Erythroblast (primary cell): ENCODE measurements at regions not wholly inside any gene's neighbourhood (a gene's known extent, or its start where the extent isn't known, plus 50 kb on each side); places are given as distances from the start of the nearest gene placed in this dataset.

Experiments used
- GATA1 ChIP-seq: IDR thresholded peaks from 2 replicates; pipeline ENCODE4 v1.6.1; 2011; ENCODE audit warnings: low read depth, mild to moderate bottlenecking, control low read depth, low read length, moderate library complexity
- POLR2A ChIP-seq: IDR thresholded peaks from 2 replicates; pipeline ENCODE4 v1.6.1; 2011; ENCODE audit warnings: mild to moderate bottlenecking, low read length

DNA sequence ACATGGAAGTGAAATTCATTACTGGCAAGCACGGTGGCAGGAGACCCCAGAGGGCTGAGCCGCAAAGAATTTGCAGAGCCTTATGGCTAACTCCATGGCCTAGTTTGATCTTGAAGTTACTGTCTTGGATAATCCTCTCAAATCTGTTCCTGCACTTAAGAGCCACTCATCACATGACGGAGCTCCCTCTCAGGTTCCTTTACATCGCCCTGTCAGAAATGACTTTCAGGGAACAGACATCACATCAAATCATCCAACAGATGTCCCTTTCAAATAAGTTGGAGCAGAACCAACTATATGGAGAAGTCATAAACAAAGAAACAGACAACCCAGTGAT, 328.8 kb upstream of the THBS1 start:
- TF ChIP-seq POLR2A (no peak), GATA1 (no peak)
